IMR-90 (cell line): ENCODE measurements at regions not wholly inside any gene's neighbourhood (a gene's known extent, or its start where the extent isn't known, plus 50 kb on each side); places are given as distances from the start of the nearest gene placed in this dataset.

Source experiments
- CHD1 ChIP-seq: IDR thresholded peaks from 2 replicates; pipeline ENCODE4 v1.6.1; 2012; ENCODE audit warnings: low read depth, low read length, improper control_type of control experiment
- CTCF ChIP-seq: conservative IDR thresholded peaks from 2 replicates; pipeline ENCODE4 v1.5.1; 2012; ENCODE audit warnings: mild to moderate bottlenecking, low read depth, low read length, improper control_type of control experiment
- FOS ChIP-seq: fragments of 150-350 bp; IDR thresholded peaks from 2 replicates; pipeline ENCODE4 v1.6.1; 2016; ENCODE audit warnings: low read depth, low read length
- POLR2A ChIP-seq: IDR thresholded peaks from 2 replicates; pipeline ENCODE4 v1.6.1; 2012; ENCODE audit warnings: mild to moderate bottlenecking, low read depth, low read length
- RFX5 ChIP-seq: IDR thresholded peaks from 2 replicates; pipeline ENCODE4 v1.8.0; 2012; ENCODE audit warnings: low read depth, mild to moderate bottlenecking, low read length, moderate library complexity
- SMC3 ChIP-seq: fragments of 150-350 bp; IDR thresholded peaks from 2 replicates; pipeline ENCODE4 v1.6.1; 2016; ENCODE audit warnings: low read depth, mild to moderate bottlenecking, antibody characterized with exemption, low read length, moderate library complexity

- TF ChIP-seq POLR2A = no peak
- no peak for TF ChIP-seq CTCF
- TF ChIP-seq RFX5 = no peak
- no peak for TF ChIP-seq CHD1
- TF ChIP-seq FOS = no peak
- TF ChIP-seq SMC3 = no peak
These were observed 212.3 kb upstream of the CFAP20DC start for GRCh38 chr3:59262076-59262498.
